ENCODE measurements at regions not wholly inside any gene's neighbourhood (a gene's known extent, or its start where the extent isn't known, plus 50 kb on each side); places are given as distances from the start of the nearest gene placed in this dataset.
"Not testable (repeated sequence)": the region's sequence is repeated elsewhere in the genome, so short reads cannot be mapped to it uniquely, and the experiment has no call there.

DNA sequence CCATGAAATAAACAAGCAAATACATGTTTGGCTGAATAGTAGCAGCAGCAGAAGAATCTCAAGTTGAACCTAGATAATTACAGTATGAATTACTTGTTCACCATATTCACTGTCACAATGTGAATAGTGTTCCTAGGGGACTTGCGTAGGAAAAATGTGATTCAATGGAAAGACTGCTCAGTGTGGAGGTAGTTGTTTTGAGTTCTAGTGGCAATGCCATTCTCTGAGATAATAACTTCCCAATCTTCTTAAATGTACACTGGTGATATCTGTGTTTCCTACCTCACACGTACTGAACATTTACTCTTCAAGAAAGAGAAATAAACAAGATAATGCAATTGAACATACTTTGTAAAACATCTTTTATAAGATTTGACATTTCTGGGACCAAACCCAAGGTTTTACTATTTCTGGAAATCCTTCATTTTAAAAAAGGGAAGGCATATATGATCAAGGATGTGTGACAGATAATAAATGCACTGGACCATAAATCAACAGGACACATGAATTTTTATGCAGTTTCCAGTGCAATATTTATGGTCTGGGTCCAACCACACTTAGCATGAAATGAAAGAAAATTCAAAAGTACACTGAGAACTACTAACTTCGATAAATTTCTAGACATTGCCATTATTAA, 598.3 kb upstream of the ZNF385D start:
- intact Hi-C loops (cut with DNase I) = no loop called here
- DNase-seq = no peak
- no peak for ATAC-seq (ENCODE audit: poor library complexity)

DNA sequence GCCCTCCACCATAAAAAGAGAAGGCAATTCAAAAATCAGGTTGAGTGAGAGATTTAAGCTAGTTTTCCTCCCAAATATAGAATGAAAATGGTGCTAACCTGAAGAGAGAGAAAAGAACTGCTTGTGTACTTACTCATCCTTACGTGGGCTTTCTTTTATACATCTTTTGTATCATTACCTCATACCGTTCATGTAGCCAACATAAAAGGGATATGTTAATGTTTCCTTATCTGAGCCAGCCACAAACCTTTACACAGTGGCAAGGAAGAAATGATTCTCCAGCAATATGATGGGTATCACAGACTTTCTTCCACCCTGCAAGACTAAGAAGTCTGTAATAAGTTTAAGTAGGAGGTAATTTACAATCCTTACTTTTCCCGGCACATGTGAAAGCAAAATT, 600.8 kb upstream of the ZNF385D start:
- intact Hi-C loops (cut with DNase I) = no loop called here
- ATAC-seq (ENCODE audit: poor library complexity) (no peak), DNase-seq (no peak)

DNA sequence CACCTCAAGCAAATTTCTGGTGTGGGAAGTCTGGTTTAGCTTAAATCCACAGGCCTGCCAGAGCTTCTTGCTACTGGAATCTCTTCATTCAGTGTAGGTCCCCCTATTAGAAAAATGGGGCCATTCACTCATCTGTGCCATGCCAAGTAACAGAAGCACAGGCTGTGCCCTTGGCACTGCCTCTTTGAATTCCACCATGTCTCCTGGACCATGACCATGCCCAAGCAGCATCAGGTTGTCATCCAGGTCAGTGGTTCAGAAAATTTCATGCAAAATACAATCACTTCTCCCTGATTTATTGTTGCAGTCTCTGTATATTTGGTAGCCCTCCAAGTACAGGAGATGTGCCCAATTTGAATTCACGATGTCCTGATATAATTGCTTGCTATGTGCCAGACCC, 602.1 kb upstream of the ZNF385D start:
- ATAC-seq (ENCODE audit: poor library complexity) = no peak
- intact Hi-C loops (cut with DNase I) = no loop called here
- DNase-seq = no peak

DNA sequence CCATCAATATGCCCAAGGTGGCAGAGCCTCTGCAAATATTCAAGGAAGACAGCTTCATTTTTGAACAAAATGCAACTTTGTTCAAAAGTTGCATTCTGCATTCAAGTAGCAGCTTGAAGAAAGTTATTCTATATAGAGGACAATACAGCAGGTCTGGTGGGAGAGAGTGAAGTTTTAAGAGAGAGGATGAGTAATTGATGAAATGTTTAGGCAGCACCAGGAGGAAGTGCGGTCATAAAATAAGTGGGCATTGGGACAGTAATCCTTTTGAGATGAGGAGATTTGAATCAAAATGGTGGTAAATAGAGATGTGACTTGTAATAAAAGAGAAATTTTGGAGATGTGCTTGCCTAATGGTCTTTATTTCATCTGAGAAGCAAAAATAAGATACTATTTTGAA, 607.3 kb upstream of the ZNF385D start:
- intact Hi-C loops (cut with DNase I) = no loop called here
- DNase-seq (no peak), ATAC-seq (ENCODE audit: poor library complexity) (no peak)

DNA sequence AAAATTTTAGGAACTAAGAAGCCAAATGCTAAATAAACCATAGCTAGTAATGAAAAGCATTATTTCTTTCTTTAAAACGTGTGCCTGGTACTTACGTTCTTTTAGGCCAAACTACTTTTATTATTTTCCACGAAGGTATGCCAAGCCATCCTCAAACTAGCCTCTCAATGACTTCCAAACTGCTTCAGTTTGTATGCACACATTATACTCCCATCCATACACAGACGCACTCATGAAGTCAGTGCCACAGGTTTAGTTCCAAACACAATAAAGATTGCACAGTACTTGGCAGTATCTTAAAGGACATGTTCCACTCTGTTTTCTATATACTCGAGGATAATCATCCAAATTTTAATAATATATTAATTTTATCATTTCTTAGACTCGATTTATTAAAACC, 609.2 kb upstream of the ZNF385D start:
- intact Hi-C loops (cut with DNase I) = no loop called here
- ATAC-seq (ENCODE audit: poor library complexity) = no peak
- no peak for DNase-seq

DNA sequence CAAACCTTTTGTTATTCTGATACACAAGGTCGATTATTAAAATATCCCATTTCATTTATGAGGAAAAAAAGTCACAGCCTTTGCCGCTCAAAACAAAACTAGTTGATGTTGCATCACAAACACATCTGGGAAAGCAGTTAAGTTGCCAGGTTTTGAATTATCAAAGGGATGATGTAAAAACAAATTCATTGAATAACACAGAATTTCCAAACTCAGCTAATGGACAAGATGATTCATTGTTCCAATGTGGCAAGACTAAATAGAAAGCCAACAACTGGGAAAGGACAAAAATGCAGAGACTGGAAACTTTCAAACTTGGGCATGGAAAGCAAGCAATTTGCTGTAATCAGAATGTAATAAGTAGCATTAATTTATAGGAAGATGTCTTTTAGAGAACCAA, 610.0 kb upstream of the ZNF385D start:
- no peak for DNase-seq
- peak; percentile 85 for ATAC-seq (ENCODE audit: poor library complexity)
- intact Hi-C loops (cut with DNase I) = no loop called here

DNA sequence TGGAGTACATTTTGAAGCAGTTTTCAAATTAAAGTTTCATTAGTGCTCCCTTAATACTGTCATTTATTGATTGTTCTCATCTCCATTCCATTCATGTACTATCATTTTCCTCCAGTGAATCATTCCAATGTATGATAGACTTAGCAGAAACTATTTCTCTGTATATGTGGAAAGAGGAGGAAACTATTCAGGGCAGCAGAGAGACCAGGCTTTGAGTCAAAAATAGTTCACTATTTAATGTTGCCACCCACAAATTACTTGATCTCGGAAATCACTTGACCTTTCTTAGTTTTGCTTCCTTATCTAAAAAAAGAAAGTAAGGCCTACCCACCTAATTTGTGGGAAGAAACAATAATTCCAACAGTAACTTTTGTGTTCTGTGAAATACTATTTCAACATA, 610.5 kb upstream of the ZNF385D start:
- DNase-seq (no peak), ATAC-seq (ENCODE audit: poor library complexity) (no peak)
- intact Hi-C loops (cut with DNase I) = no loop called here

DNA sequence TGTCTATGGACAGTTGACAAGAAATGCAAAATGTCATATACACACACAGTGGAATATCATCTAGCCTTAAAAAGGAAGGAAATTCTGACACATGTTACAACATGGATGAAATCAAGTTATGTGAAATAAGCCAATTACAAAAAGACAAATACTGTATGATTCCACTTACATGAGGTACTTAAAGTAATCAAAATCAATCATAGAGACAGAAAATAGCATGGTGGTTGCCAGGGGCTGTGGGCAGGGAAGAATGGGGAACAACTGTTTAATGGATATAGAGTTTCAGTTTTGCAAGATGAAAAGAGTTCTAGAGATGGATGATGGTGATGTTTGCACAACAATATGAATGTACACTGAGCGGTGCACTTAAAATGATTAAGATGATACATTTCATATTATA, 613.8 kb upstream of the ZNF385D start:
- intact Hi-C loops (cut with DNase I) = no loop called here
- DNase-seq (no peak), ATAC-seq (ENCODE audit: poor library complexity) (no peak)

DNA sequence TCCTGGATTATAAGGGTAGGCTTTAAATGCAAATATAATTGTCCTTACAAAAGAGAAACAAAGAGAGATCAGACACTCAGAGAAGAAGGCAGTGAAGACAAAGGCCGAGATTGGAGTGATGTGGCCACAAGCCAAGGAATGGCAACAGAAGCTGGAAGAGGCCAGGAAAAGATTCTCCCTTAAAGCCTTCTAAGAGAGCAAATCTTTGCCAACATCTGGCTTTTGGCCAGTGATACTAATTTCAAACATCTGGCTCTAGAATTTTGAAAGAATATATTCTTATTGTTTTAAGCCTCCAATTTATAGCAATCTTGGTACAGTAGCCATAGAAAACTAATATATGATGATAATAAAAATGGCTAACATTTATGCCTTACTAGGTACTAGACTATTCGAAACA, 615.8 kb upstream of the ZNF385D start:
- no peak for DNase-seq
- intact Hi-C loops (cut with DNase I) = no loop called here
- ATAC-seq (ENCODE audit: poor library complexity) = no peak

DNA sequence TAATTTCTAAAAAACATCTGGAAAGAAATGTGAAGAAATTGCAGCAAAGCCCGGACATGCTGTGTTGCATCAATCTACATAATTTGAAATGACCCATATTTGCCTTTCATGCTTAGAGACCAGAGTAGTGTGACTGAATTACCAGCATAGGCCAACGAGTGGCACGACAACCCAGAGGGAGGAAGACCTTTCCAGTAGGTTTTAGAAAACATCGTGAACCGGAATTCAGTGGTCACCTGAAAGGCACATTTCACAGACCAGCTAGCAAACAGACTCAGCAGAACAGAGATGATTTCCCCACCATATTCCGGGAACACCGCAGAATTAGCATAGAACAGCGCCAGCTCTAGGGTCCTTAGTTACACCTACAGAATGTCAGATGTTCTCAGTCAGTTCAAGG, 620.0 kb upstream of the ZNF385D start:
- ATAC-seq (ENCODE audit: poor library complexity) = no peak
- no peak for DNase-seq
- intact Hi-C loops (cut with DNase I) = no loop called here

DNA sequence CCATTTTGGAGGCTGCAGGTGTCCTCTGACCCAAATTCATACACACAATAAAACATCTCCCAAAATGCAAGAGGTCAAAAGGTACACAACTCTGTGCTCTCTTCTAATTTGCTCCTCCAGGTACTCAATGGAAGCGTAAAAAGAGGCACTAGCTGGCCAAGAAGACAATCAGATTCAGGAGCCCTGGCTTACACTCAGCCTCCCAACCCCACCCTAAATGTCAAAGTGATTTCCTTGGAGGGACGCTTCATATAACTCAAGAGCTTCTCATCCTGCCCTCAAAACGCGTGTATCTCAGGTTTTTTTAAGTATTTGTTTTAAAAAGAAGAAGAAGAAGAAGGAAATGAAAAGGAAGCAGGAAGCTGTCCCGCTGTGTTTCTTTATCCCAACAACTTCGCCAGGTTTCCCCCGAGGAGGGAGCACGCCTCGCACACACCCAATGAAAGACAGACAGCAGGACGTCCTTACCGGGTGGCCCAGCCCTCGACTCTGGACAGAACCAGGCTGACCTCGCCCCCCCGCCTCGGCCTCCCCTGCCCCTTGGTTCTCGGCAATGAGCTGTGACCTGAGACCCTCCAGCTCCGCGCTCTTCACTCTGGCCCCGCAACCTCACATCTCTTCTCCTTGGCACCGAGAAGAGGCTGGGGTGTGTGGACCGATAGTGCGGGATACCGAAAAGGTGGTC, 620.7 kb upstream of the ZNF385D start:
- intact Hi-C loops (cut with DNase I) = no loop called here
- ATAC-seq (ENCODE audit: poor library complexity) (no peak), DNase-seq (peak; percentile 37)

DNA sequence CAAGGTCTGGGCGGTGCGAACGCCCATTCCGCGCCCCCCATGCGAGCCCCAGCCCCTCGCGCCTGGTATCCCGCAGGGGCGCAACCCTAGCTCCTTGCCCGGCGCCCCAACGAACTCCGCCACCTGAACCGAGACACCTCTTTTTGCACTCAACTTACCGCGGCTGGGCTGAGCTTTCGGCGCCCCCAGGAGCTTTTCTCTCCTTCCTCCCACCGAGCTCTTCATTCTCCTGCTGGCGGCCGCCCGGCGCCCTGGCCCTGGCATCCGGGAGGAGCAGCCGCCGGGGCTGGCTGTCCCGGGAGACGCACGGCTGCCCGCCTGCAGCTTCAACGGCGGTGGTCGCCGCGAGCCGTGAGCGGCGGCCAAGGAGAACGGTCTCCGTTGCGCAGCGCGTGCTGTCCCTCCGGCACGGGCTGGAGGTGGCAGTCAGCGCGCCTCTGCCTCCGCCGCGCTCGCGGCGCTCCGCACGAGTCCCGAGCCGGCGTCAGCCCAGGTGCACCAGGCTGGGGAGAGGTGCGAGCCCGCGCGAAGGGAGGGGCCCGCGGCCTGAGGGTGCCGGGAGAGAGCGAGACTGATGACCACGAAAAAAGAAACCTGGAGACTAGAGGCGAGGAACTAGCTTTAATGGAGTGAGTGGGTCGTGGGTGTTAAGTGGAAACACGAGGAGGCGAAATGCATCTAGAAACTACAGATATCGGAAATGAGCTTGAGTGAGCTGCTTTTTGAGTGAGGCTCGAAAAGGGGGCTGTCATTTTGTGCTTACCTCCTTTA, 621.5 kb upstream of the ZNF385D start:
- intact Hi-C loops (cut with DNase I) = no loop called here
- peak; percentile 53 for ATAC-seq (ENCODE audit: poor library complexity)
- DNase-seq = peak; percentile 30

DNA sequence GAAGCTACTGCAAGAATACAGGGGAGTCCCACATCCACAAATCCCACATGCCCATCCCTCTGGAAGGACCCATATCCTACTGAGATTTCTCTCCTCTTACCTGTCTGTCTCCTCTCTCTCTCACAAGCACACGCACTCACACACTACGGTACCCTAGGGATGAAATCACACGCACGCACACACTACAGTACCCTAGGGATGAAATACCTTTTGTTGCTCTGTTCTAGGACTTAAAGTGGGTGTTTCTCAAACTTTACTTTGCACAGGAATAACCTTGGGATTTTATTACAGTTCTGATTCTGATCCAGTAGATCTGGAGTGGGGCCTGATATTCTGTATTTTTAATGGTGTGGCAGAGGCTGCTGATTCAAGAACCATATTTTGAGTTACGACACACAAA, 622.2 kb upstream of the ZNF385D start:
- no peak for DNase-seq
- ATAC-seq (ENCODE audit: poor library complexity) = no peak
- intact Hi-C loops (cut with DNase I) = no loop called here

DNA sequence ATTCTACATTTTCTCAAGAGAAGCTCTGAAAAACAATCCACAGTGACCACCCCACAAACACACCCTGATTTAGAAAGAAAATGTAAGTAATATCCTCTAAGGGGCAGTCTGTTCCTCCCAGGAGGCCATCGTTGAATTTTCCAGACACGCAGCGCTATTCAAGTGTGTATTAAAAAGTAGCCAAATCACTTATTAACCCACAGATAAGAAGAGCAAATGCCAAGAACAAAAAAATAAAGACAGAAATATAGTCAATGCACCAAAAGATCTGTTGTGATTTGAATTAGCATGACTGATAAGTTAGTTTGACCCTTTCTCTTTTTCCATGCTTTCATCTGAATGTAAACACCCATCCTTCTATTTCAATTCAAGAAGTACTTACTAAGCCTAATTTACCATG, 622.8 kb upstream of the ZNF385D start:
- ATAC-seq (ENCODE audit: poor library complexity) (no peak), DNase-seq (no peak)
- intact Hi-C loops (cut with DNase I) = no loop called here

DNA sequence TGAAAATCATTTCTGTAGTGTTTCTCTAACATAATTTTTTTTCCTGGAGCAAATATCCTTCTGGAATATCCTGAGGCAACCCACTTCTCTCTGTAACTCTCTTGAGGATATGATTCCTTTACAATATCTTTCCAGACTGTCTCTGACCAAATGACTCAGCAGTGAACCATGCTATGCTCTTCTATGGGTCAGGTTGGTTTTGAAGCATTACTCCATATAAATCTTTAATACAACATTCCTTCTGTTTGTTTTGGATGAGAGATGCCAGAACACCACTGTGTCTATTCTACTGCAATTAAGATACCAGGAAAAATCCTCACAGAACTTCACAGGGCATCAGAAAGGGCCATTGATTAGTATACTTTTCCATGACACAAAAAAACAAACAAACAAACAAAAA, 626.4 kb upstream of the ZNF385D start:
- no peak for ATAC-seq (ENCODE audit: poor library complexity)
- intact Hi-C loops (cut with DNase I) = no loop called here

DNA sequence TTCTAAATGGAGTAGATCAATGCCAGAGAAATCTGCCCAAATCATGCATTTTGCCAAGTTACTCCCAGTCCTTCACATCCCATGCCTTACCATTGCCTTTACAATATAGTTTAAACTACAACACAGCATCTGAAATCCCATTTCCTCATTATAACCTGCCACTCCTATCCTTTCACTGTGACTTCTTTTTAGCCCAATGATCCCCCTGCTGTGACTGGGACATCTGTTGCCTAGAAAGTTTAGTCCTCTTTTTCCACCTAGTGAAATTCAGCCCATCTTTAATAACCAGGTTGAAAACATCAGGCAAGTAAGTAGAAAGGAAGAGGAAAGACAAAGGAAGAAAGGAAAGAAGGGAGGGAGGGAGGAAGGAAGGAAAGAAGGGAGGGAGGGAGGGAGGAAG, 627.9 kb upstream of the ZNF385D start:
- no peak for DNase-seq
- ATAC-seq (ENCODE audit: poor library complexity) = no peak
- intact Hi-C loops (cut with DNase I) = no loop called here

More for the DNA sequence above, 626.4 kb upstream of the ZNF385D start:
- no peak for DNase-seq

DNA sequence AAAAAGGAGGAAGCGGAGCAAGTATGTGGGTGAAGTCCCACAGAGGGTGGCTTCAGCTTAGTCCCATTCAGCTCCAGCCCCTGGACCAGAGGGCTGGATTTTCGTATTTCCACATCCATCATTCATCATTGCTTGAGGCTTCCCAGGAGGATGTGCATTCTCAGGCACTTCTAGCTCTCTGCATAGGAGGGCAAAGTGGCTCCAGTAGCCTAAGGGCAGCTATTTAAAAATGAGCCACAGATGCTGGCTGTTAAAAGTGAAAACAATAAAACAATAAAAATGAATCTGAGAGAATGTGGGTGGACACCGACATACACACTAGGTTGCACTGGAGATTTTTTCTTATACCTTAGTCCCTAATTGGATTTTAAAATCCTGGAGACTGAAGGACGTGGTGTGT, 629.2 kb upstream of the ZNF385D start:
- ATAC-seq (ENCODE audit: poor library complexity) = no peak
- intact Hi-C loops (cut with DNase I) = no loop called here
- no peak for DNase-seq

DNA sequence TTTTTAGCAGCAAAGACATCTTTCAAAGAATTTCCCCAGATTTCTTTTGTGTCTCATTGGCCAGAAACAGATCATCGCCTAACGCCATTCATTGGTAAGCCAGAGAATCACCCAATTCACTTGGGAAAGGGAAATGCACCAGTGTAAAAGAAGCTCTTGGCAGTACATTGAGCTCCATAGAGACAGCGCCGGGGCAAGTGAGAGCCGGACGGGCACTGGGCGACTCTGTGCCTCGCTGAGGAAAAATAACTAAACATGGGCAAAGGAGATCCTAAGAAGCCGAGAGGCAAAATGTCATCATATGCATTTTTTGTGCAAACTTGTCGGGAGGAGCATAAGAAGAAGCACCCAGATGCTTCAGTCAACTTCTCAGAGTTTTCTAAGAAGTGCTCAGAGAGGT, 630.6 kb upstream of the ZNF385D start:
- peak; percentile 39 for DNase-seq
- intact Hi-C loops (cut with DNase I); ATAC-seq (ENCODE audit: poor library complexity): not testable (repeated sequence)

DNA sequence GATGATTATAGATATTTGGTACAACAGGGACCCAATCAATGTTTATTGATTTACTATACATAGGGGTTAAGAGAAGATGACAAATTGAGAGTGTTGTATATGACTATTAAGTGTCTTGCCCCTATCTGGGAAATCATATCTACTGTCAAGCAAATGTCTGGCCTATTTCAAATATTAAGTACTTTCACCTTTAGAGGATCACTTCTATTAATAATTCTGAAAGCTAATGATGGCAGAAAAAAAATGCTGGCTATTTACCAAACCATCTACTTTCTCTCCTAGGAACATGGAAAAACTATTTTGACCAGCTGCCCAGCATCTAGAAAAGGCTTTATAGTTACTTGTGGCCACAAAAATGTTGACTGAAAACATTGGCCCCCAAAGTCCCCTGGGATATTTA, 632.3 kb upstream of the ZNF385D start:
- intact Hi-C loops (cut with DNase I) = no loop called here

DNA sequence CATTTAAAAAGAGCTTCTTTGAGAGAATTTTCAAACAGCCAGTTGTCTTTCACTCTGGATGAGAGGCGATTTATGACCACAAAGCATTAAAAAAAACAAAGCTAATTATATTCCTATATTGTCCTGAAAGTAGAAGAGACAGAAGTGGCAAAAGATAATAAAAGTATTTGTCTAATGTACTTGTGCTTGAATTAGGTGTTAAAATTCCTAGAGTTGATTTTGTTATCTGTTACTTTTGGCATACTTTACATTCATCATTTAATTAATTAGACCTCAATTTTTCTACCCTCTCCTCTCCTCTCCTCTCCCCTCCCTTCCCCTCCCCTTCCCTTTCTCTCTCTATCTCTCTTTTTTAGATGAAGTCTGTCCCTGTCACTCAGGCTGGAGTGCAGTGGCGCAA, 635.1 kb upstream of the ZNF385D start:
- intact Hi-C loops (cut with DNase I) = no loop called here
- no peak for ATAC-seq (ENCODE audit: poor library complexity)
- no peak for DNase-seq

More for the DNA sequence above, 632.3 kb upstream of the ZNF385D start:
- ATAC-seq (ENCODE audit: poor library complexity) (no peak), DNase-seq (no peak)
